GM20000 (cell line): ENCODE measurements at regions not wholly inside any gene's neighbourhood (a gene's known extent, or its start where the extent isn't known, plus 50 kb on each side); places are given as distances from the start of the nearest gene placed in this dataset.
"Not testable (repeated sequence)": the region's sequence is repeated elsewhere in the genome, so short reads cannot be mapped to it uniquely, and the experiment has no call there.

Experiments
- DNase-seq: peaks from one replicate; pipeline ENCODE4 v3.0.0; 2012; ENCODE audit warnings: low spot score
- TF ChIP-seq, protein P1 (sequence below): IDR thresholded peaks from 2 replicates; pipeline ENCODE4 v1.5.1; 2012; ENCODE audit warnings: mild to moderate bottlenecking, control low read depth; ENCODE audit errors: extremely low read depth, missing control alignments

DNA sequence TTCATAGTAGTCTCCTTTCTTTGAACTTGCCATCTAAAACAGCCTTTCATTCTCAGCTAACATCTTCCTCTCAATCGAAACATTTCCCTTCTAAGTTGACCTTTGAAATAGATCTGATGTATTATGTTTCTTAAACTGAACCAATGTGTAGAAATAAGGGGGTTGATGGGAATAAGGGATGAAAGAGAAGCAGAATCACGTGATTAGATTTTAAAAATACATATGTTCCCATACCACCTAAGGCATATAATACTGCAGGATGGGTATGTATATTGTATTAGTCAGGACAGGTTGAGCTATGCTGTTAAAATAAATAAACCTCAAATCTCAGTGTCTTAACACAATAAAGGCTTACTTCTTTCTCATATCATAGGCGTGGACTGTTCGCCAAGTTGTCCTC is 207.5 kb upstream of the SRD5A2 start:
- TF ChIP-seq, protein P1, sequence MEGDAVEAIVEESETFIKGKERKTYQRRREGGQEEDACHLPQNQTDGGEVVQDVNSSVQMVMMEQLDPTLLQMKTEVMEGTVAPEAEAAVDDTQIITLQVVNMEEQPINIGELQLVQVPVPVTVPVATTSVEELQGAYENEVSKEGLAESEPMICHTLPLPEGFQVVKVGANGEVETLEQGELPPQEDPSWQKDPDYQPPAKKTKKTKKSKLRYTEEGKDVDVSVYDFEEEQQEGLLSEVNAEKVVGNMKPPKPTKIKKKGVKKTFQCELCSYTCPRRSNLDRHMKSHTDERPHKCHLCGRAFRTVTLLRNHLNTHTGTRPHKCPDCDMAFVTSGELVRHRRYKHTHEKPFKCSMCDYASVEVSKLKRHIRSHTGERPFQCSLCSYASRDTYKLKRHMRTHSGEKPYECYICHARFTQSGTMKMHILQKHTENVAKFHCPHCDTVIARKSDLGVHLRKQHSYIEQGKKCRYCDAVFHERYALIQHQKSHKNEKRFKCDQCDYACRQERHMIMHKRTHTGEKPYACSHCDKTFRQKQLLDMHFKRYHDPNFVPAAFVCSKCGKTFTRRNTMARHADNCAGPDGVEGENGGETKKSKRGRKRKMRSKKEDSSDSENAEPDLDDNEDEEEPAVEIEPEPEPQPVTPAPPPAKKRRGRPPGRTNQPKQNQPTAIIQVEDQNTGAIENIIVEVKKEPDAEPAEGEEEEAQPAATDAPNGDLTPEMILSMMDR, result no peak
- DNase-seq, result no peak

DNA sequence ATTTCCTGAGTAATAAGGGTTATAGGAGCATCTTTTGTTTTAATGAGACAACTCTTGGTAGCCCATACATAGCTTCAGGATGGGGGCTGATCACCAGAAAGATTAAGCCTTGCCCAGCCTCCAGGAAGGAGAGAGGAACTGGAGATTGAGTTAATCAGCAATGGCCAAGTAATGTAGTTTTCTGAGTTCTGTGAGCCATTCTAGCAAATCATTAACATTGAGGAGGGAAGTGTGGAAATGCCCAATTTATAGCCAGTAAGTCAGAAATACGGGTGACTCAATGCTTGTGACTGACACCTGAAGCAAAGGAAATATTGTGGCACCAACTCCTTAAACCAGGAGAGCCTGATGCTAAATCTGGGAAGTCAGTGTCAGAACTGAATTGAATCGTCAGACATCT is 205.1 kb upstream of the SRD5A2 start:
- TF ChIP-seq, protein P1, result no peak
- DNase-seq, result no peak

DNA sequence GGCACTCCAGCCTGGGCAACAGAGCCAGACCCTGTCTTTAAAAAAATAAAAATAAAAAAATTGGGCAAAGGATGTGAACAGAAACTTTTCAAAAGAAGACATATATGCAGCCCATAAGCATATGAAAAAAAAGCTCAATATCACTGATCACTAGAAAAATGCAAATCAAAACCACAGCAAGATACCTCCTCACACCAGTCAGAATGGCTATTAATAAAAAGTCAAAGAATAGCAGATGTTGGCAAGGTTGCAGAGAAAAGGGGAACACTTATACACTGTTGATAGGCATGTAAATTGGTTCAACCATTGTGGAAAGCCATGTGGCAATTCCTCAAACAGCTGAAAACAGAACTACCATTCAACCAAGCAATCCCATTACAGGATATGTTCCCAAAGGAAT is 204.1 kb upstream of the SRD5A2 start:
- TF ChIP-seq, protein P1, result no peak
- no peak for DNase-seq

DNA sequence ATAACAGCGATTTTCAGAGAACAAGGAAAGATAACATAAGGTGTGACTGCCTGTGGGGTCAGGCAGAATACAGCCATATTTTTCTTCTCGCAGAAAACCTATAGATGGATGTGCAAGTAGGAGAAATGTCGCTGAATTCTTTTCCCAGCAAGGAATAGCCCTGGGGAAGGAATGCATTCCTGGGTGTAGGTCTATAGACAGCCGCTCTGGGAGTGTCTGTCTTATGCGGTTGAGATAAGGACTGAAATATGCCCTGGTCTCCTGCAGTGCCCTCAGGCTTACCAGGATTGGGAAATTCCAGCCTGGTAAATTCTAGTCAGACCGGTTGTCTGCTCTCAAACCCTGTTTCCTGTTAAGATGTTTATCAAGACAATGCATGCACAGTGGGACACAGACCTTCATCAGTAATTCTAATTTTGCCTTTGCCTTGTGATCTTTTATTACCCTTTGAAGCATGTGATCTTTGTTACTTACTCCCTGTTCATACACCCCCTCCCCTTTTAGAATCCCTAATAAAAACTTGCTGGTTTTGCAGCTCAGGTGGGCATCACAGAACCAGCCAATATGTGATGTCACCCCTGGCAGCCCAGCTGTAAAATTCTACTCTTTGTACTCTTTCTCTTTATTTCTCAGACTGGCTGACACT is 202.8 kb upstream of the SRD5A2 start:
- not testable (repeated sequence) for DNase-seq

DNA sequence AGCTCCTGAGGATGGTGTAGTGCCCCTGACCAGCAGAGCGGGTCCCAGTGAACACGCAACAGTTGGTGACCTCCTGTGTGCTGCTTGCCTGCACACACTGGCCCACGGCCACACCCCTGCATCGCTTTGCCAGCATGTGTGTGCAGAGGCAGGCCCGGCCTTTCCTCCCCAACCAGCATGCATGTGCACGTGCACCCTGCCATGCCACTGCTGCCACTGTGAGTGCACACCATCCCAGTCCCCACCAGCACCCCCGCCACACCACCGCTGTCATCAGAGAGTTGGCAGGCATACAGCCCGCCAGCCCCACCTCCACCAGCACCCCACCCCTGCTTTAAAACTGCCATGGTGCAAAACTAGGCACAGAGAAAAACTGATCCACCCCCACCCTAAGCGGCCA is 197.4 kb upstream of the SRD5A2 start:
- no peak for DNase-seq
- TF ChIP-seq, protein P1, result no peak

DNA sequence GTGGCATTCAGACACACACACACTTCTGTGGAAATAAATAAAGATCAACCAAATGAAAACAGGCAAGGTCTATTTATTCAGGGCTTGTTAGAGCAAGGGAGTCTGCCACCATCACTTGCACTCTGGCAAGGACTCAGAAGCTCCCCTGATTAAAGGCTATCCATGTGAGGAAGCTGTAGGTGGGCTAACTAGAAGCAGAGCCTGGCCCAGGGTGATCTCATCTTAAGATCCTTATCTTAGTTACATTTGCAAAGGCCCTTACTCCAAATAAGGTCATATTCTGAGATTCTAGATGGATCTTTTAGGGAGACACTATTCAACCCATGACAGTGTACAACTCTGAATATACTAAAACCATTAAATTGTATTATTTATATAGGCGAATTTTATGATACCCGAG is 190.0 kb upstream of the SRD5A2 start:
- TF ChIP-seq, protein P1, result no peak
- DNase-seq, result no peak

DNA sequence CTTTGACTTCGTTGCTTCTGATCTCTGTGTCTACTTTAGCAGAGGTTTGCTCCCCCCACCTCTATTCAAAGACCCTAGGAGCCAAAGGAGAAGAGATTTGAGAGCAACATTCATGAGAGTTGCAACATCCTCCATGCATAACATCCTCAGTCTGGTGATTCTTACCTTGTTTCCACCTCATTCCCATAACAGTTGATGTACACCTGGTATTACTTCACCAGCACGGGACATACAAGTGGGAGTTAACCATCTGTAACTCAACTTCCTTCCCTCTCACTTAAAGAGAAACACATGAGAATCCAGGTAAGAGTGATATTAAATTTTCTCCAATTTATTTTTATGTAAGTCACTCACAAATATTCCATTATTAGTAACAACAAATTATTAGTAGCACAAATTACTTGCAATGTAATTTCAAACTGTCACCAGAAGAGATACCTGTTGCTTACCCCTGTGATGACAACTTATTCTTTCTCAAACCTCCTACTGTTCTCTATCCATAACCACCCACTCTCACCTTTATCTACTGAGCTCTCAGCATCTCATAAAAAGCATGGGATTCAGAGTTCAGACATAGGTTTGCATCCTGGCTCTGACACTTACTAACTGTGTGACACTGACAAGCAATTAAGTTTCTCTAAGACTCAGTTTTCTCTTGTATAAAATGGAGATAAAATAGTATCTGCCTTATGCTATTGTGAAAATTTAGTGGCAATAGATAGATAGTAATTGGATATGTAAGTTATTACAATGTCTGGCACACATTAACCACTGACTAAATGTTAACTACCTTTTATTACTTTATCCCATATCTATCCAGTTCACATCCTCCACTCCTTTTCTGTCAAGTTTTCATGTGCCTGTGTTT is 184.6 kb upstream of the SRD5A2 start:
- no peak for DNase-seq
- TF ChIP-seq, protein P1, result no peak
